Suprapubic skin (tissue), 4 donors: ENCODE measurements at regions not wholly inside any gene's neighbourhood (a gene's known extent, or its start where the extent isn't known, plus 50 kb on each side); places are given as distances from the start of the nearest gene placed in this dataset.

Experiments used
- DNase-seq, 2 donors: peaks; one replicate each; pipeline ENCODE4 v3.0.0-alpha.2; 2019; ENCODE audit warnings: low spot score in 2 of 2
- H3K27ac ChIP-seq: fragments of 200-600 bp; sonication (generic); one replicate; pipeline ENCODE4 v1.5.1; 2019
- H3K27me3 ChIP-seq: fragments of 200-600 bp; sonication (generic); one replicate; pipeline ENCODE4 v1.5.1; 2019
- H3K36me3 ChIP-seq: fragments of 200-600 bp; sonication (generic); one replicate; pipeline ENCODE4 v1.5.1; 2019
- H3K4me1 ChIP-seq: fragments of 200-600 bp; sonication (generic); one replicate; pipeline ENCODE4 v1.5.1; 2019
- H3K4me3 ChIP-seq: fragments of 200-600 bp; sonication (generic); one replicate; pipeline ENCODE4 v1.5.1; 2019; ENCODE audit warnings: mild to moderate bottlenecking
- H3K9me3 ChIP-seq: fragments of 200-600 bp; sonication (generic); one replicate; pipeline ENCODE4 v1.5.1; 2019
- CTCF ChIP-seq, 2 donors: fragments of 200-600 bp in 1 of 2; fragments of 450-650 bp in 1 of 2; sonication (generic) in 1 of 2; IDR thresholded peaks; one replicate each; pipeline ENCODE4 v1.5.1; 2016 to 2019; ENCODE audit warnings: antibody characterized with exemption in 2 of 2, mild to moderate bottlenecking in 1 of 2, moderate library complexity in 1 of 2
- EP300 ChIP-seq: sonication (generic); formaldehyde crosslinking; IDR thresholded peaks from one replicate; pipeline ENCODE4 v1.6.1; 2017; ENCODE audit warnings: antibody characterized with exemption
- POLR2A ChIP-seq, 2 donors: fragments of 450-650 bp; IDR thresholded peaks; one replicate each; pipeline ENCODE4 v1.6.1; 2017; ENCODE audit warnings: antibody characterized with exemption in 2 of 2, mild to moderate bottlenecking in 2 of 2, moderate library complexity in 2 of 2
- POLR2AphosphoS5 ChIP-seq, 3 donors: sonication (generic); formaldehyde crosslinking; IDR thresholded peaks; one replicate each; pipeline ENCODE4 v1.6.1; 2017; ENCODE audit warnings: antibody characterized with exemption in 3 of 3
- WGBS: methylation state at CpG from one replicate; pipeline ENCODE4 v1.1.5; 2018; 5-methylcytosine and 5-hydroxymethylcytosine counted together

GRCh38 chr12:127571578-127571977, 695.4 kb upstream of the TMEM132C start:
- Histone ChIP-seq H3K9me3 (peaks cover 5% of the 10 kb centered on the region), H3K4me1 (no peaks in the 10 kb centered on the region), H3K4me3 (no peak overlapping the region), H3K27ac (no peak overlapping the region), H3K27me3 (no peaks in the 10 kb centered on the region), H3K36me3 (no peaks in the 10 kb centered on the region)
- WGBS = 82% methylated on average over 3 of the region's 3 CpGs
- TF ChIP-seq EP300 = no peak
- TF ChIP-seq POLR2A (IDR thresholded peaks at IDR 0.05) = no peak
- no peak for TF ChIP-seq CTCF (IDR thresholded peaks at IDR 0.05)
- no peak for TF ChIP-seq POLR2AphosphoS5 (IDR thresholded peaks at IDR 0.05)
- DNase-seq = no peak

GRCh38 chr12:127579446-127579845, 687.5 kb upstream of the TMEM132C start:
- no peaks in the 10 kb centered on the region for H3K36me3 ChIP-seq
- H3K4me1 ChIP-seq = no peaks in the 10 kb centered on the region
- H3K9me3 ChIP-seq = no peaks in the 10 kb centered on the region
- no peak overlapping the region for H3K4me3 ChIP-seq
- TF ChIP-seq POLR2AphosphoS5 (IDR thresholded peaks at IDR 0.05) = no peak
- no peak for TF ChIP-seq EP300
- TF ChIP-seq CTCF (IDR thresholded peaks at IDR 0.05) = no peak
- no peak for TF ChIP-seq POLR2A (IDR thresholded peaks at IDR 0.05)
- H3K27me3 ChIP-seq = no peaks in the 10 kb centered on the region
- WGBS = 81% methylated on average over 1 of the region's 1 CpG
- no peak for DNase-seq
- no peak overlapping the region for H3K27ac ChIP-seq

- 60% methylated on average over 6 of the region's 6 CpGs for WGBS
- Histone ChIP-seq H3K36me3 (no peaks in the 10 kb centered on the region), H3K4me3 (no peak overlapping the region), H3K27ac (no peak overlapping the region), H3K27me3 (no peaks in the 10 kb centered on the region), H3K9me3 (peaks cover 4% of the 10 kb centered on the region), H3K4me1 (no peaks in the 10 kb centered on the region)
- no peak for TF ChIP-seq POLR2A (IDR thresholded peaks at IDR 0.05)
- TF ChIP-seq EP300 = no peak
- TF ChIP-seq CTCF (IDR thresholded peaks at IDR 0.05) = no peak
- no peak for TF ChIP-seq POLR2AphosphoS5 (IDR thresholded peaks at IDR 0.05)
- DNase-seq = no peak
Observed at GRCh38 chr12:127582074-127582473, 684.9 kb upstream of the TMEM132C start.

- 73% methylated on average over 4 of the region's 4 CpGs for WGBS
- H3K9me3 ChIP-seq = peaks cover 4% of the 10 kb centered on the region
- H3K4me1 ChIP-seq = no peaks in the 10 kb centered on the region
- no peaks in the 10 kb centered on the region for H3K36me3 ChIP-seq
- TF ChIP-seq CTCF (IDR thresholded peaks at IDR 0.05) (no peak), POLR2AphosphoS5 (IDR thresholded peaks at IDR 0.05) (no peak), EP300 (no peak), POLR2A (IDR thresholded peaks at IDR 0.05) (no peak)
- H3K27me3 ChIP-seq = no peaks in the 10 kb centered on the region
- no peak overlapping the region for H3K4me3 ChIP-seq
- H3K27ac ChIP-seq = no peak overlapping the region
- DNase-seq = no peak
Observed at GRCh38 chr12:127583041-127583440, 683.9 kb upstream of the TMEM132C start.

GRCh38 chr12:127588249-127588648, 678.7 kb upstream of the TMEM132C start:
- Histone ChIP-seq H3K27me3 (no peaks in the 10 kb centered on the region), H3K4me3 (no peak overlapping the region), H3K9me3 (peaks cover 4% of the 10 kb centered on the region), H3K27ac (no peak overlapping the region), H3K4me1 (no peaks in the 10 kb centered on the region), H3K36me3 (no peaks in the 10 kb centered on the region)
- no peak for DNase-seq
- 64% methylated on average over 7 of the region's 7 CpGs for WGBS
- no peak for TF ChIP-seq EP300
- TF ChIP-seq POLR2A (IDR thresholded peaks at IDR 0.05) = no peak

- no peak overlapping the region for H3K4me3 ChIP-seq
- H3K27ac ChIP-seq = no peak overlapping the region
- H3K4me1 ChIP-seq = no peaks in the 10 kb centered on the region
- H3K27me3 ChIP-seq = no peaks in the 10 kb centered on the region
- no peak for DNase-seq
- H3K9me3 ChIP-seq = peaks cover 4% of the 10 kb centered on the region
- no peak for TF ChIP-seq CTCF (IDR thresholded peaks at IDR 0.05)
- no peak for TF ChIP-seq POLR2A (IDR thresholded peaks at IDR 0.05)
- TF ChIP-seq POLR2AphosphoS5 (IDR thresholded peaks at IDR 0.05) = no peak
- TF ChIP-seq EP300 = no peak
- 67% methylated on average over 1 of the region's 1 CpG for WGBS
- no peaks in the 10 kb centered on the region for H3K36me3 ChIP-seq
Observed at GRCh38 chr12:127589541-127589940, 677.4 kb upstream of the TMEM132C start.
